ENCODE measurements at regions not wholly inside any gene's neighbourhood (a gene's known extent, or its start where the extent isn't known, plus 50 kb on each side); places are given as distances from the start of the nearest gene placed in this dataset.

DNA sequence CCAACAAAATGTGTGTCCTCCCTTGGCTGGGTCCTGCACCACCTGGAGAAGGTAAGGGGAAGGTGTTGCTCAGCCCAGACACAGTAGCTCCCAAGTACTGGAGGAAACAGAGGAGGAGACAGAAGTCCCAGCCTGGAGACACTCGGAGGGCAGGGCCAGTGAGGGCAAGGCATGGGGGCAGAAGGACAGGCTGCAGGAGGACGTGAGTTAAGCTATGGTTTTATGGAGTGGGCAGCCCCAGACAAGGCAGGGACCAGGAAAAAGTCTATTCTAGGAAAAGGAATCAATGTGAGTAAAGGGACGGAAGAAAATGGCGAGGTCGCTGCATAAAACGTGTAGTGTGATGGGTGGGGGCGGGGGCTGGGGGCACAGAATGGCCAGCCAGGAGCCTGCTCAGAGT, 210.1 kb upstream of the DIO3 start:
- TF ChIP-seq CTCF (IDR thresholded peaks at IDR 0.05) (no peak), POLR2A (IDR thresholded peaks at IDR 0.05) (no peak)

Measured in right lobe of liver (tissue), 4 donors.